ENCODE measurements at regions not wholly inside any gene's neighbourhood (a gene's known extent, or its start where the extent isn't known, plus 50 kb on each side); places are given as distances from the start of the nearest gene placed in this dataset.

DNA sequence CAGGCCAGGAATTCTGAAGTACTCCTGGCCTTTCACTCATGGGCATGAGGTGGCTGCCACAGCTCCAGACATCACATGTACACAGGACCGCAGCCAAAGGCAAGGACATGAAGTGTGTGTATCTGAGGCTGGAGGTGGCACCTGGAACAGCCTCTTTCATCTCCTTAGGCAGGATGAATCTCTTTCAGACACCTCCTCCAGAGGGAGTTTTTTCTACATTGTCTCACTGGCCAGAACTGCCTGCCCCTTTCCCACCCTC, 142.8 kb downstream of the BARX1 start:
- TF ChIP-seq POLR2A (IDR thresholded peaks at IDR 0.05), result no peak
- TF ChIP-seq, protein P1, sequence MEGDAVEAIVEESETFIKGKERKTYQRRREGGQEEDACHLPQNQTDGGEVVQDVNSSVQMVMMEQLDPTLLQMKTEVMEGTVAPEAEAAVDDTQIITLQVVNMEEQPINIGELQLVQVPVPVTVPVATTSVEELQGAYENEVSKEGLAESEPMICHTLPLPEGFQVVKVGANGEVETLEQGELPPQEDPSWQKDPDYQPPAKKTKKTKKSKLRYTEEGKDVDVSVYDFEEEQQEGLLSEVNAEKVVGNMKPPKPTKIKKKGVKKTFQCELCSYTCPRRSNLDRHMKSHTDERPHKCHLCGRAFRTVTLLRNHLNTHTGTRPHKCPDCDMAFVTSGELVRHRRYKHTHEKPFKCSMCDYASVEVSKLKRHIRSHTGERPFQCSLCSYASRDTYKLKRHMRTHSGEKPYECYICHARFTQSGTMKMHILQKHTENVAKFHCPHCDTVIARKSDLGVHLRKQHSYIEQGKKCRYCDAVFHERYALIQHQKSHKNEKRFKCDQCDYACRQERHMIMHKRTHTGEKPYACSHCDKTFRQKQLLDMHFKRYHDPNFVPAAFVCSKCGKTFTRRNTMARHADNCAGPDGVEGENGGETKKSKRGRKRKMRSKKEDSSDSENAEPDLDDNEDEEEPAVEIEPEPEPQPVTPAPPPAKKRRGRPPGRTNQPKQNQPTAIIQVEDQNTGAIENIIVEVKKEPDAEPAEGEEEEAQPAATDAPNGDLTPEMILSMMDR (IDR thresholded peaks at IDR 0.05), result no peak
- no peak for TF ChIP-seq EP300 (IDR thresholded peaks at IDR 0.05)
- H3K9me3 ChIP-seq, result peaks cover 0 to 10% (median 0%) of the 10 kb centered on the region in 4 donors
- no peak overlapping the region for H3K4me3 ChIP-seq
- H3K36me3 ChIP-seq, result no peaks in the 10 kb centered on the region
- DNase-seq (ENCODE audit: low spot score in 2 of 2), result no peak
- 86 to 100% methylated on average over 1 of the region's 1 CpG for WGBS, 2 donors
- no peak overlapping the region for H3K27ac ChIP-seq
- H3K4me1 ChIP-seq, result no peaks in the 10 kb centered on the region
- peaks cover 0 to 10% of the 10 kb centered on the region in 2 donors for H3K27me3 ChIP-seq

DNA sequence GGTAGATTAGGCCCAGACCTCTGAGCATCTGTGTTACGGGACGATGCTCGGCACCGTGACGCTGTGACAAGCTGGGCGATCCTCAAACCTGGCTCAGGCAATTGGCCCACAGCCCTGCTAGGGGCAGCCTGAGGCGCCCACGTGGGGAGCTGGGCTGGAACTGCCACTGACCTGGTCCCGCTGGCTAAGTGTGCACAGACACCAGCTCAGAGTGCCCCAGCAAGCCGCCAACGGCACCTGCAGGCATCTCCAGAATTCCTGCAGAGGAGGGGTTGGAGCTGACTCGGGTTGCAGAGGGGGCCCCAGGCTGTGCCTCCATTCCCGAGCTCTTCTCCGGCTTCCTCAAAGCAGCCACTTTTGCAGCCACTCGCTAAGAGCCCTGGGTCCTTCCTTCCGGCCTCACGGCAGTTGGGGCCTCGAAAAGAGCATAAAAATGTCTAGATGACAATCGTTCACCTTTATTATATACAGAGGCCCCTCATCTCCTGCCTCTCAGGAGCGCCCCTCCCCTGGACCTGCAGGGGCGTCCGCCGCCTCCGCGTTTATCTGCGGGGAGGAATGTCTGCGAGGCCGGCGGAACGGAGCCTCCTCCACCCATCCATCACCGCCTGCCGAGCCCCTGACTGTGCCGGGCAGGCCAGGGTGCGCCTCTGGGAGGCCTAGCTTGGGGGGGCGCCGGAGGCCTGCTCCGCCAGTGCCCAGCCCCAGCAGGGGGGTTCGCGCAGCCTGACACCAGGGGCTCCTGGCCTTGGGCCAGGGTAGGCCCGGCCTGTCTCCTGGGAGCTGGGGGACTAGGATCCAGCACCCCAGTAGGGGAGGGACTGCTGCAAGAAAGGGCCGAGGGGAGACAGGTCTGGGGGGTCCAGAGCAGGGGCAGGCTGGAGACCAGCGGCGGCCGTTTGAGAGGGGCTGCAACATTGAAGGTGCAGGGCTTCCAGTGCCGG, 144.9 kb downstream of the BARX1 start:
- DNase-seq (ENCODE audit: low spot score in 2 of 2), result no peak
- Histone ChIP-seq H3K36me3 (no peaks in the 10 kb centered on the region), H3K4me3 (no peak overlapping the region), H3K27me3 (peaks cover 0 to 10% of the 10 kb centered on the region in 2 donors), H3K27ac (no peak overlapping the region), H3K4me1 (no peaks in the 10 kb centered on the region), H3K9me3 (peaks cover 0 to 20% (median 0%) of the 10 kb centered on the region in 4 donors)
- TF ChIP-seq EP300 (IDR thresholded peaks at IDR 0.05) (no peak), POLR2A (IDR thresholded peaks at IDR 0.05) (no peak)
- TF ChIP-seq, protein P1 (IDR thresholded peaks at IDR 0.05), result no peak
- 29 to 40% methylated on average over 43 to 45 of the region's 45 CpGs for WGBS, 2 donors

DNA sequence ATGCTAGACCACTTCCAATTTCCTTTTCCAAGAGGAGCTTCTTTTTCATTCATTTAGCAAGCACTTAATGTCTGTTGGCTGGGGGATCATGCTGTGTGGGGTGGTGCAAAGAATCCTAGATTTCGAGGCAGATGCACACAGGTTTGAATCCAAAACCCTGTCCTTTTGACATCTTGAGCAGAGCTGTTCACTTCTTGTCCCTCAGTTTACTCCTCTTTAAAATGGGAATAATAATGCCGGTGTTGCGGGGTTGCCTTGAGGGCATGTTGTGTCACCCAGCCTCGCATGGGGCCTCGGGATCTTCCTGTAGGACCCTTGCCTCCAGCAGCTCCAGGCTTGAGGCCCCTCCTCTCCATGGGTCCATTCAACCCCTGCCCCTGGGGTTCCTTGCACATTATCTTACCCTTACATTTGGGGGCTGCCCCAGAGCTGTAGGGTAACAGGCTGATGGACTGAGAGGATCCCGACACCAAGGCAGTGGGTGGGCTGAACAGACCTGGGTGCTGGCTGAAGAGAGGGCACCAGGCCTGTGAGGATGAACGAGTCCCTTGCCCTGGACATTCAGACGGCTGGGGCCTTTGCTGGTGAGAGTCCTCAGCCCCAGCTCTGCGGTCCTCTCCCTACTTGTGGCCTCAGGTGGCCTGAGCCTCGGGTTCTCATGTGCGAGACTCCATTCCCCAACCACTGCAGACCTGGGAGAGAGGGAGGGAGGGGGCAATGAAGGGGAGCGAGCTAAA, 145.8 kb downstream of the BARX1 start:
- no peak overlapping the region for H3K27ac ChIP-seq
- H3K9me3 ChIP-seq, result peaks cover 0 to 30% (median 0%) of the 10 kb centered on the region in 4 donors
- no peaks in the 10 kb centered on the region for H3K4me1 ChIP-seq
- peaks cover 0 to 10% of the 10 kb centered on the region in 2 donors for H3K27me3 ChIP-seq
- no peak overlapping the region for H3K4me3 ChIP-seq
- DNase-seq (ENCODE audit: low spot score in 2 of 2), result no peak
- H3K36me3 ChIP-seq, result no peaks in the 10 kb centered on the region
- WGBS, 2 donors, result 88 to 94% methylated on average over 12 of the region's 12 CpGs
- TF ChIP-seq, protein P1 (IDR thresholded peaks at IDR 0.05), result no peak
- TF ChIP-seq EP300 (IDR thresholded peaks at IDR 0.05), result no peak
- TF ChIP-seq POLR2A (IDR thresholded peaks at IDR 0.05), result no peak

DNA sequence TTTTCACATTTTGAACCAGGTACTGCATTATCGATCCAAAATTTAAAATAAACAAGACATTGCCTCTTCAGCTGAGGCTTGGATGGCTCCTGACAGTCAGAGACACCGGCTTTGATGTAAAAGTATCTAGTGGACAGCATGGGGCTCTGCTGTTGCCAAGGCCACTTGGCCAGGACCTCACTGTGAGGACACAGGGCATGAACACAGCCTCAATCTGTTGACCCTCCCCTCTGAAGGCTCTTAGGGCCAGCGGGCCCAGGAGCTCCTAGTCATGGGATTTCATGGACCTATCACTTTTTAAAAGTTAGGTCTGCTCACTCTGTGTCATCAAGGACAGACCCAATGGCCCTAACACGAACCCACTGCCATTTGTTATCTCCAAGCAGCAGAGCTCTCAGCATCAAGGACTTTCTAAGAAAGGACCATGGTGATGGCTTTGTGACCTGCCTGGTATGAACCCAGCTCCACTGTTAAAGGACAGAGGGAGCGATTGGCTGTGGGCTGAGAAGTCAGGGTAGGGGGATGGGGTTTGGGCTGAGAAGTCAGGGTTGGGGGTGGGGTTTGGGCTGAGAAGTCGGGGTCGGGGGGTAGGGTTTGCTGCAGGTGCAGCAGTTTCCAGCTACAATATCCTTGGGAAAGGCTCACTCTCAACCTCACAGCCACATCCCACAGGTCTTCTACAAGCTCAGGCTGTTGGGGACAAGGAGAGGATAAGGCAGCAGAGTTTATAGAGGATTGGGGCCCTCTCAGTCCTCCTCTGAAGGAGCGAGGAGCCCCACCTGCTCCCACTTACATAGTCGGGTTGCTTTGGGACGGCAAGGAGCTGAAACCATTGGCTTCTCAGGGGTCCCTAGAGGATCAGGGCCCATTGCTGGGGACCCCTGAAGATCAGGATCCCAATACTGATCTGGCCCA, 146.8 kb downstream of the BARX1 start:
- Histone ChIP-seq H3K27me3 (peaks cover 0 to 10% of the 10 kb centered on the region in 2 donors), H3K4me3 (no peak overlapping the region), H3K4me1 (no peaks in the 10 kb centered on the region), H3K27ac (no peak overlapping the region), H3K9me3 (peaks cover 0 to 33% (median 0%) of the 10 kb centered on the region in 4 donors), H3K36me3 (no peaks in the 10 kb centered on the region)
- TF ChIP-seq, protein P1 (IDR thresholded peaks at IDR 0.05), result no peak
- no peak for TF ChIP-seq POLR2A (IDR thresholded peaks at IDR 0.05)
- TF ChIP-seq EP300 (IDR thresholded peaks at IDR 0.05), result no peak
- 67 to 75% methylated on average over 10 of the region's 10 CpGs for WGBS, 2 donors
- DNase-seq (ENCODE audit: low spot score in 2 of 2), result no peak
